NCI-H524 treated with DMSO at 0.1 percent for 48 hours (cell line): ENCODE measurements at regions not wholly inside any gene's neighbourhood (a gene's known extent, or its start where the extent isn't known, plus 50 kb on each side); places are given as distances from the start of the nearest gene placed in this dataset.
"Not testable (repeated sequence)": the region's sequence is repeated elsewhere in the genome, so short reads cannot be mapped to it uniquely, and the experiment has no call there.

Experiments
- DNase-seq: peaks from one replicate; lab custom pipeline; 2025; lab: John Stamatoyannopoulos, UW

DNA sequence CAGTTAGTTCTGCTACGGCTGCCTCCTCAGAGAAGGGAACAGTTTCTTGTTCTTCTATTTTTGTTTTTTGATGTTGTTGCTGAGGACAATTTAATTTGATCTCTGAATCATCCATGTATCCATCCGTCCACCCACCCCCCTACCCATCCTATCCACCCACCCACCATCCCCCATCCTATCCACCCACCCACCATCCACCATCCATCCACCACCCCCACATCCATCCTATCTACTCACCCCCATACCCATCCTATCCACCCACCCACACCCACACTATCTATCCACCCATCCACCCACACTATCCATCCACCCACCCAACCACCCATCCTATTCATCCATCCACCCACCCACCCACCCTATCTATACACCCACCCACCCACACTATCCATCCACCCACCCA is 1207.2 kb downstream of the BRD1 start:
- not testable (repeated sequence) for DNase-seq

DNA sequence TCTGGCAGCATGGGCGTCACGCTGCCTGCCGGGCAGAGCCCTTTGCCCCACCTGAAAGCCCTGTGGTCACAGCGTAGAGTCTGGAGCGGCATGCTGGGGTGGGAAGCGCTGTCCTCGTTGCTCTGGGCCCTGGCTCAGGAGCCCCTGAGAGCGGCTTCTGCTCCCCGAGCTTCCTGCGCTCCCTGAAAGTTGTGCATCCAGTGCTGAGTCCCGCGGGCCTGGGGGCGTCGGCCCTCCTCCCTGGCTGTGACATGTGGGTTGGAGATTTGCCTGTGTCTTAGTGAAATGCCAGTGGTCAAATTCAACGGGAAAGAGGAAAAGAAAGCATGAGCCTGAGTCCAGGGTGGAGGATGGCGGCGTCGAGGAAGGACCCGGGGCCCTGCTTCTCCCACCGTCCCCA is 1208.0 kb downstream of the BRD1 start:
- no peak for DNase-seq

DNA sequence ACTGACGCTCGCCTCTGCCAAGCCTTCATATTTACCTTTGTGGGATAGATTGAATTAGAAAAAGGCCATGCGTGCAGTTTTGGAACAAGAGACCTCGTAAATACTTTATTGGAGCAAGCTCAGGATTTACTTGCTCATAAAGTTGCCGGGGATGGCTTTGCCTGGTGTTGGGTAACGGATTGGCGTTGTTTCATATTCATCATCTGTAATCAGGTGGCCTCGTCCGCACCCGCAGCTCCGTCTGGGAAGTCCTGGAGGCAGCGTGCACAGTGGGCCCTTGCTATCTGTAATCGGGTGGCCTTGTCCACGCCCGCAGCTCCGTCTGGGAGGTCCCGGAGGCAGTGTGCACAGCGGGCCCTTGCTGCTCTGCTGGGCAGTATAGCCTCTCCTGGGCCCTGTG is 1209.3 kb downstream of the BRD1 start:
- DNase-seq, result no peak

DNA sequence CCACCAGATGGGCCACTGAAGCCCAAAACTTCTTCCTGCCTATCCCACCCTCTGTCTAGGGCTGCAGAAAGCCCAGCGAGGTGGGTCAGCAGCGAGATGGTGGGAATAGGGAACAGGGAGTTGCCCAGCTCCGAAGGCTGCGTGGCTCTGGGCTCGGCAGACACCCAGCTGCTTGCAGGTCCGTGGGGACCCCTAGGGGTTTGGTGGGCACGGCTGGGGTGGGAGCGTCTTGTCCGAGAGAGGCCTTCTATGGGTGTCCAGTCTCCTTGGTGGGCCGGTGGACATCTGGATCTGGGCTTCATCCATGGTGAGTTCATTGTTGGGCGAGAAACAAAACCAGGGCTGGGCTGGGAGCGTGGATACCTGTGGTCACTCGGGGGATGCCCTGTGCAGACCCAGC is 1211.0 kb downstream of the BRD1 start:
- no peak for DNase-seq

DNA sequence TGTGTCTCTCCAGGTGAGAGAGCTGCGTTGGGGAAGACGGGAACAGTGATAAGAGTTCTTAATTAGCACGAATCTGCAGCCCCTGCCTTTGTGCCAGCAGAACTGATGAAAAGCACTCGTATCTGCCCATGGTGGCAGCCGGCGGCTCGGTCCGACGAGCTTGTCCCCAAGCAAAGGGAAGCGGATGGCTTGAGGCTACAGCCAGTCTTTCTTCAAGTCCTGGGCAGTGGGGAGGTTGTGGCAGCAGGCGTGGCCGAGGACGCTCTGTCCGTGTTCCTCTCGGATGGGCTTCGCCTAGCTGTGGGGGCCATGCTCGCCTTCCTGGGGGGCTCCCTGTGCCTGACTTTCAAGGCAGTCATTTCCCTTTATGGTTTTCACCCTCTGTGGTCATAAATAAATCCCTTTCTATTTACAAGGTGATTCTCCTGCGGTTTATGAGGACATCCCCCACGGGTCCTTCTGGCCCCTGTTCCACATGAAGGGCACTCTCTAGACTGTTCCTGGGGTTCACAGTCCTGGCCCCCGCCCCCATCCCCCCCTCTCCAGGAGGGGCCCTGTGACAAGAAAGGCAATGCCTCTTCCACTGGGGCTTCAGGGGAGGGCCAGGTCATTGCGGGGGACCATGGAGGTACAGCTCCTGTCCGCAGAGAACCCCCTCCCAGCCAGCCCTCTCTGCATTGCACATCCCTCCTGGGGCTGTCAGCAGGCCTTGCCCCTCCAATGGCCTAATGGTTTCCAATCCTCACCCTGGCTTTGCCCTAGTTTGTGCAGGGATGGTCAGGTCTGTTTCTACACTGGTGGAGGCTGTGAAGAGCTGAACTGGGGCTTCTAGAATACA is 1212.3 kb downstream of the BRD1 start:
- no peak for DNase-seq

DNA sequence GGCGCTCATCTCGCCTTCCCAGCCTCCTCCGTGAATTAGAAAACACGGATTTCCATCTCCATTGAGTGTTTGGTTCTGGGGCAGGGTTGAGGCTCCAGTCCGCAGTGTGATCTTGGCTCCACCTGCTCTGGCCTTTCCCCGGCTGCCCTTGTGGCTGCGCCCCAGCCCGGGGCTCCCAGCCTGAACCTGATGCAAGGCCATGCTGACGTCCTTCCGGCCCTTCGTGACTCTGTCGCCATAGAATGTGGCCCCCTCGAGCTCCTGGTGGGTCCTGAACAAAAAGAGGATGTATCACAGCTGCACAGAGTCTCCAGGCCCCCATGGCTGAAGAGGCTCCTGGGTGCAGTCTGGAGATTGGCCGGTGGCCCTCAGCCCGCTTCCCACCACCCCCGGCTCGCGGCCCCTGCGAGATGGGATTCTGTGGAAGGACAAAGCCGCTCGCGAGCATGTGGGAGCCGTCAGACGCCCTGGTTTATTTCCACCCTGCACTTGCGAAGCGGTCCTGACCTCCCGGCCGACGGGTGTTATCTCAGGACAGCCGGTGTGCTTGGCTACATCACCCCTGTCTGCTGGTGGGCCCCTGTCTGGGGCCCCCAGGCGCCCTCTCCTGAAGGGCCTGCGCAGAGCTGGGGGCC is 1214.0 kb downstream of the BRD1 start:
- DNase-seq, result no peak

DNA sequence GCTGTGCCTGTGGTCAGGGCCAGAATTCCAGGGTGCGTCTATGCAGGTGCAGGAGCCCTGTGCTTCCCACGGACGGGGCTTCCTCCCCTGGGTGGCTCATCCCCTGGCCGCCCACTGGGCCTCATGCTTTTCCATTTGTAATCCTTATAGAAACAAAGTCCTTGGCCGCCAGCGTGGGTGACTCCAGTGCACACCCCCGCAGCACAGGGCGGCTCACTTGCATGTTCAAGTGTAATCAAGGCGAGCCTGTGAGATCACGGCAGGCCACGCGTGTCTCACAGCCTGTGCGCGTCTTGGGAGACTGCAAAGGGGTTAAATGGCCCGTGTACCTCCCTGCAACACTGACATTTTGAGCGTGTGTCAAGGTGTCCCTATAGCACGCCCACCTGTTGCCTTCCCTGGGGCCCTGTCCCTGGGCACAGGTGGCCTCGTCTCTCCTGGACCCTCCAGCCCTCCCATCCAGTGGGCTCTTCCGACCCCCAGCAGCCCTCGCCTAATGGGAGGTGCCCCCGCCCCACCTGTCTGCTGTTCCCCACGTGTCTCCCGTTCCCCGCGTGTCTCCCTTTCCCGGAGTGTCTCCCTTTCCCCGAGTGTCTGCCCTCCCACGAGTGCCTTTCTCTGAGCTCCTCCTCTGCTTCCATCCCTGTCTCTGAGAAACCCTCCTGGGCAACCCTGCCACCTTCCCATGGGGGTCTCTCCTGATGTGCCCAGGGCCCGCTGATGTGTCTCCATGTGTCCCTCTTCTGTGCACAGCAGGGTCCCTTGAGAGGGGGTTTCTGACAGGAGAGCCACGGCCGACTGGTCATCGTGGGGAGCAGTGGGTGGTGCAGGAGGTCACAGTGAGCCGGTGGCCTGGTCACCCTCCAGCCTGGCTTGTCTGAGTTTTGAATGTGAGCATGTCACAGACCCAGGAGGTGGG is 1215.3 kb downstream of the BRD1 start:
- DNase-seq, result no peak

DNA sequence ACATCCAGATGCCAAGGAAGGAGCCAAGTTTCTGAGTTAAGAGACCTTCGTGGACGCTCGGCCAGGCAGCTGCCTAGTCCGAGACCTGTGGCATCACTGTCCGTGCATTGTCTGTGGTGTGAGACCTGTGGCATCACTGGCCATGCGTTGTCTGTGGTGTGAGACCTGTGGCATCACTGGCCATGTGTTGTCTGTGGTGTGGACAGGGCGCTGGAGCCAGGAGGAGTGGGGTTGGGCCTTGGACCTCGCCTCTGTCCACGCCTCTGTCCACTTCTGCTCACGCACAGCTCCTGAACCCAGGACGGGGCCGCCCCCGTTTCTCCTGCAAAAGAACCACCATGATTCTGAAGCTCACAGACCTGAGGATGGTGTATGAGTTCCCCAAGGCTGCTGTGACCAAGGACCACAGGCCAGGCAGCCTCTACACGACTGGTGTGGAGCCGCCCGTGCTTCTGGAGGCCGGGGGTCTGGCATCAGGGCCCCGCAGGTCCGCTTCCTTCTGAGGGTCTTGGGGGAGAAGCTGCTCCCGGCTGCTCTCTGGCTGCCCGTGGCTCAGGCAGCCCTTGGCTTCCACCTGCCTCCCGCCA is 1218.3 kb downstream of the BRD1 start:
- DNase-seq, result no peak

DNA sequence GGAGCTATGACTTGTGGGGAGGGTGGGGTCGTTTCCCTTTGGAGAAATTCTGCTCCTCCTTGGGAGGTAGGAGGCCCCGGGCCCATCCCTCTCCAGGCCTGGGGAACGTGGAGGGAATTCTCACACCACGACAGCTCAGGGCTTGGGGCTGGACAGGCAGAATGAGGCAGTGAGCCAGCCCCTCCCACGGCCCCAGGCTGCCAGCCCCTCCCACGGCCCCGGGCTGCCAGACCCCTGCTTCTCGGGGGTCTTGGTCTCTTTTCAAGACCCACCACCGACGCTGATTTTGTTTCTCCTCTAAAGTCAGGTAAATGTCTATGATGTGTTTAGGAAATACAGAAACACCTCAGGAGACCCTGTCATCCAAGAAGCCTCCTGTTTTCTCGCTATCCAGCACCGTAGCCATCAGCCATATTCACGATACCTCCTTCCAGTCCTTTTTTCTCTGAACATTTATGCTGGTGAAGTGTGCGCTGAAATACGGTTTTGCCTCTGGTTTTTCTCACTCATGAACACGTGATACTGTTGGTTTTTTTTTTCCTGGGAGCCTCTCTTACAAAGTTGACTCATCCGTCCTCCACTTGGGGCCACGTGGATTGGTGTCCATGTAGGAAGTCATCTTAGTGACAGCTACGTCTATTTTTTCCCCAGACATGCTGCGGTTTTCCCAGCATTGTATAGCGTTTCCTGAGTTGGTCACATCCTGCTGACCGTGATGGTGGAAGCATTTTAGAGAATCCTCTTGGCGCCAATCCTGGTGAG is 1219.6 kb downstream of the BRD1 start:
- DNase-seq, result no peak

DNA sequence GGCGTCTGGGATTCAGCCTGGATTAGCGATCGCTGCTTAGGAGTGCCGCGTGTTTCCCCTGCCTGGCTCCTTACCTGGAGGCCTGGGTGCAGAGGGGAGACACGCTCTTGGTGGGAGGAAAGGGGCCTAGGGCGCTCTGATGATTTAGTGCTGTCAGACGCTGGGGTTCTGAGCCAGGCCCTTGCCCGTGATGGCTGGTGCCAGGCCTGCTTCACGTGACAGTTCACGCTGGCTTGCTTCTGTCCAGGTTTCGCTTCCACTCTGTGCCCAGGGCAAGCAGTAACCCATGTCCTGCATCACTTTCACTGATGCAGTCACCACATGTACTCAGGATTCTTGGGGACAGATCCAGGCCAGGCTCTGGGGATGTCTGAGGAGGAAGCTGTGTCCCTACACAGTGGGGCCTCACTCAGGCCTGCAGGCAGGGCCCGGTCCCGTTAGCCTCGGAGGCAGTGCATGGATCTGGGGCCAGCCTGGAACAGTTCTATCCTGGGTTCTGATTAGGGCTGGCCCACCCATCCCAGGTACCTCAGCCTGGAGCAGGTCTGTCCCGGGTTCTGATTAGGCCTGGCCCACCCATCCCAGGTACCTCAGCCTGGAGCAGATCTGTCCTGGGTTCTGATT is 1220.9 kb downstream of the BRD1 start:
- no peak for DNase-seq

DNA sequence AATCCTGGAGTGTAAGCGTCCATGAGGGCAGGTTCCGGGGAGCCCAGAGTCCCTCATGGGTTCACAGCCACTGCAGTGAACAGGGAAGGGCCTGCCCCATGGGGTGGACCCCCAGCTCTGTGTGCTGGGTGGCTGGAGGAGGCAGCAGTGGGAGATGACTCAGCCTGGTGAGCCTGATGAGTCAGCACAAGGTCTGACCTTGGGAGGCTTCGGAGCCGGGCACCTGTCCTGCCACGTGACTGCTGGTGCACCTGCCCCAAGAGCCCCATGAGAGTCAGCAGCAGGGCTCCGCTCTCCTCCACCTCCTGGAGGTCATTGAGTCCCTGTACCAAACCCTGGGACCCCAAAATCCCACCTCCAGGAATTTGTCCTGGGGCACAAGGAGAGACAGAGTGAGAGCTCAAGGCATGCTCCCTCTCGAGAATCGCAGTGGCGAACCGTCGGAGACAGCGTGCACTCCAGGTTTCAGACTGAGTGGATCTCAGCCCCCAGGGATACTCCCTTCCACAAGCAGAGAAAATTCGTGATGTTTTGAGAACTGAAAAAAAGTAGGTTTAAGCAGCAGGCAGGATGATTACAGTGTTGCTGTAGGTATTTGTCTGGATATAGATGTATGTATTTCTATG is 1221.7 kb downstream of the BRD1 start:
- no peak for DNase-seq

DNA sequence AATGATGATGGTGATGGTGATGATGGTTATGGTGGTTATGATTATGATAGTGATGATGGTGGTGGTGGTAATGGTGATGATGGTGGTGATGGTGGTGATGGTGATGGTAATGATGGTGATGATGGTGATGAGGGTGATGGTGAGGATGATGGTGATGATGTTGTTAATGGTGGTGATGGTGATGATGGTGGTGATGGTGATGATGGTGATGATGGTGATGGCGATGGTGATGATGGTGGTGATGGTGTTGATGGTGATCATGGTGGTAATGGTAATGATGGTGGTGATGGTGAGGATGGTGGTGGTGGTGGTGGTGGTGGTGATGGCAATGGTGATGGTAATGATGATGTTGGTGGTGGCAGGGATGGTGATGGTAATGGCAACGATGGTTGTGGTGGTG is 1222.5 kb downstream of the BRD1 start:
- no peak for DNase-seq

DNA sequence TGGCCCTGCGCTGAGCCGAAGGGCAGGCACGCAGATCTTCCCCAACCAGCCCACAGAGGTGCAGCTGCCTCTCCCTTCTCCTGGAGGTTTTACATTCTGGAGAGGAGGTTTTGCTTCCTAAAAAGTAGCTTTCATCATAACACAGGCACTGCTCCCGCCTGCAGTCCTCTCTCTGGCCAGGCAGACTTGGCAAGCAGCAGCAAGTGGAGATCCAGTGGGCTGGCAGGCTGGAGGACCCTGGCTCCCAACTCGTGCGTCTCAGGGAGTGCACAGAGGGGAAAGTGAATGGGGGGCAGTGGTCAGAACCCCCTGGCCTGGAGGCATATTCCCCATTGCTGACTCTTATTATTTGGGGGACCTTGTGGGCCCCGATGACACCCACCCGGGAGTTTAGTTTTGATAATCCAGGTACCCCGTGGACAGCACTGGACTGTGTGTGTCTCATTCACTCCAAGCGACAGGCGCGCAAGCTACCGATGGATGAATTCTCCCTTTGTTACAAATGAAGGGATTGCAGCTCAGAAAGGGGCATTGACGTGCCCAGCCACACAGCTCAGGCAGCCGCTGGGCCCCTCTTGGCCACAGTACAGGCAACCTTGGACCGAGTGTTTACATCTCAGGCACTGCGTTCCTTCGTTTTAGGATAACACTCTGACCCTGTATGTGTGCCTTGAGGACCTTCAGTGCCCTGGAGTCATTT is 1223.9 kb downstream of the BRD1 start:
- no peak for DNase-seq

DNA sequence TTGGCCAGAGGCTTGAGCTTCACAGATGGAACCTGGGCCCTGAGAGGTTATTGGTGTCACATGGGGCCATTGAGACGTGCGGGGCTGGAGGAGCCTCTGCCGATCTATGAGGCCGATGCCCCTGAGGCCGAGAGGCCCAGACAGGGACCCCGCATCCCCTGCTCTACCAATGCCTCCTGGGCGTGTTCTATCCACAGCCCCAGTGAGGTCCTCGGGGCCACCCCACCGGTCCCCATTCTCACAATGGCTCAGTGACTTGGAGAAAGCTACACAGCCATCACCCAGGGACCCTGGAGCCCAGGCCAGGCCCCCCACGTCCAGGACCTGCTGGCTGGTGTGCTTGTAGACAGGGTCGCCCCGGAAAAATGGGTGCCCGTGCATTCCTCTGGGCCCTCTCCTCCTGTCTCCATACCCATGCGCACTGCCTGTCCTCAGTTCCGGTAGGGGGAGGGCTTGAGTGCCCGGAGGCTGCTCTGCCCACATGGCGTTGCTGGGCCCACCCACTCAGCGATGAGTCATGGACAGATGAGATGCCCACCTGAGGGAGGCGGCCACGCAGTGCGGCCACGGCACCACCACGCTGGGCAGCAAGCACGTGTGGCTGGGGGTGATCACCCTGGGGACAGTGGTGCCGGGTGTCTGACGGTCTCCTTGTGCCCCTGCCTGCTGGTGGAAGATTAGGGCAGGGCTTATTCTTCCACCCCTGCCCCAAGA is 1224.7 kb downstream of the BRD1 start:
- no peak for DNase-seq

DNA sequence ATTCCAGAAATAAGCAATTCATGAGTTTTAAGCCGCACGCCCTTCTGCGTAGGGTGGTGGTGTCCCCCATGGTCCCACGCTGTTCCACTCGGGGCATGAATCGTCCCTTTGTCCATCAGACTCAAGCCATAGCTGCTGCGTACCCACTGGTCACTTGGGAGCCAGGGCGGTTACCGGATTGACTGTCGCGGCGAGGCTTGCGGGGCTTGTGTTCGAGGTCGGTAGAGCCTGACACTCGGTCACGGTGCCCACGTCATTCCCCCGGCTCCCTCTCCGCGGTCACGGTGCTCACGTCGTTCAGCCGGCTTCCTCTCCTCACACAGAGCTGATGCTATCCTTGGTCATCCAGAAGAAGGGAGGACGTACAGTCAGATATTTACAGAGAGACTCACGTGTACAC is 1227.0 kb downstream of the BRD1 start:
- DNase-seq, result no peak

DNA sequence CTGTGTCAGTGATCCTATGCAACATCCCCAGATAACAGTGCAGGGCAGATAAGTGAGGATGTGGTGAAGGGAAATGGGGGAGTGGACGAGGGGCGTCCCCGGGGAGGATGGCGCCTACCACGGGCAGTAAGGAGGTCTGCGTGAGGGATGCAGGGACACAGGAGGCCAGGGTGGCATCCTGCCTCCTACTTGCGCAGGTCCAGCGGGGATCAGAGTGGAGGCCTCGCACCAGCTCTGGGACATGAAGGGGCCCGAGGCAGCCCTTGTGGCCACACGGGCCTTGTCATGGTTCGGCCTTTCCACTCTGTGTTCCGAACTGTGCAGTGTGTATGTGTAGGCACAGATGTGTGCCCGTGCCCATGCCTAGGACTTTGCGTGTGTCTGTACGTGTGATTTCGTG is 1227.5 kb downstream of the BRD1 start:
- DNase-seq, result no peak

DNA sequence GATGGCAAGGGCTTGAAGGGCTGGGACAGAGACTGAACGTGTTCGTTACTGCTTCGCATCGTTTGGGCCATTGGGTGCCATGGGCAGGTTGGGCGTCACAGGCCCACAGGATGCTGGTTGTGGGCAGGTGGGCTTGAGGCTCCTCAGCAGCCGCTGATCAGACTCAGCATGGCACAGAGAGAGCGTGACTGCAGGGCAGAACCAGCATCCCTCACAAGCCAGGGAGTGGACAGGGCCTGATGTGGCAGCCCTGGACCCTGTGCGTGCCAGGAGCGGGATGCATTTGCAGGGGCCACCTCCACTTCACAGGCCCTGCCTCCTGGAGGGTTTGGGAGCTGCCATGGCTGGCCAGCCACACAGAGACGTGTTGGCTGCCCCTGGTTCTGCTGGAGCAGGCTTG is 1228.3 kb downstream of the BRD1 start:
- DNase-seq, result no peak

DNA sequence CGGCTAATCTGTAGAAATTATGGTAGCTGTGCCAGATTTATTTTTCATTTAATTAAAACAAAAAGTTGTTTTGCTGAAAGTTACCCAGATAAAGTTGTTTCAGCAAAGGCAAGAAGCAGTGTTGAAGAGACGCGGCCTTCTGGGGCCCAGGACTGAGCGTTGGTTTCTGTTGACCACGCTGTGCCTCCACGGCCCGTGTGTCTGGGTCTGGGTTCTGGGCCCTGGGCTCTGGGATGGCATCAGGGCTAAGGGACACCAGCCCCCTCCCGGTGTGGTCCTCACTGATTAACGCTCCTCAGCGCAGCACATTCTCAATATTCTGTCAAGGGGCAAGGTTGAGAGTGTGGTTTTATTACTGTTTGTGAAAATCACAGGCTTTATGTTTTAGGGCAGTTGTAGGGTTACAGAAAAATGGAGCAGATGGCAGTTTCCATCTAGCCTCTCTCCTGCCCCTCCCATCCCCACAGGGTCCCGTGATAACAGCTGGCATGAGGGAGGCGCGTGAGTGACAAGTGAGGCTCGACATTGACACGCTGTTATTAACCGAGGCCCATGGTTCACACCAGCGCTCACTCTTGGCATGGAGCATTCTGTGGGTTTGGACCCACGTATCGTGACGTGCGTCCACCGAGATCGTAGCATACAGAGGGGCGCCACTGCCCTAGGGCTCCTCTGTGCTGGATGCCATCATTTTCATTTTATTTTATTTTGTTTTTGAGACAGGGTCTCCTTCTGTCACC is 1231.4 kb downstream of the BRD1 start:
- DNase-seq, result peak; percentile 71

DNA sequence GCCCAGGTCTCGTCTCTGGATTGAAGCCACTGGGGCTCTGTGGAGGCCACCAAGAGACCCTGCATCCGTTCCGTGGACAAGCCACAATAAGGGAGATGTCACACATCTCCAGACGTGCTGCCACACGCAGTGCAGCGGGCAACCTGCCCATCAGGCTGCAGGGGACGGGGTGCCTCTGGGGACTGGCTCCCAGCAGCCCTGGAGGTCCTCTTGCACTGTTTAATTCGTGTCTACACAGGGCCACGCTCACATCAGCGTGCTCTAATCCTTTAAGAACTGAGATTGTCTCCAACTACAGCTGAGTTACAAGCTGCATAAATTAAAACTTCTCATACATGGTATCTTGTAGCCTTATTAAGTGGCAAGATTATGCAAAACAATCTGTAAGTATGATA is 1232.2 kb downstream of the BRD1 start:
- no peak for DNase-seq
